ENCODE measurements at regions not wholly inside any gene's neighbourhood (a gene's known extent, or its start where the extent isn't known, plus 50 kb on each side); places are given as distances from the start of the nearest gene placed in this dataset.

DNA sequence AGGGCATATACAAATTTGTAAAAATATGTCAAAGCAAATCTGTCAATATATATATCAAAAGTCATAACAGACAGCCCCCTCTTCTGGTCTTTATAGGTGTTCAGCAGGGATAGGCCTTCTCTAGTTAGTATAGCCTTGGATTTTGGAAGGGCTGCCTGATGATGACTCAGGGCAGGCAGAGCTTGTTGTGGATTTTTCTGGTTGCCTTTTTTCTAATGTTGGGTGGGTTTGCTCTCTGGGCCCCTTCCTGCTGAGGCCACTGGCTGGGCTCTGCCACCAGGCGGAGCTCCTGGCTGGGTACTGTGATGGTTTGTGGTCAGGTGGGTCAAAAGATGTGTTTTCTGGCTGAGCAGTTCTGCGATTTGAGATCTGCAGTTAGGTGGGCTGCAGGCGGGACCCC lies 294.2 kb downstream of the GRIA2 start:
- DNase-seq (ENCODE audit: low spot score): no peak

DNA sequence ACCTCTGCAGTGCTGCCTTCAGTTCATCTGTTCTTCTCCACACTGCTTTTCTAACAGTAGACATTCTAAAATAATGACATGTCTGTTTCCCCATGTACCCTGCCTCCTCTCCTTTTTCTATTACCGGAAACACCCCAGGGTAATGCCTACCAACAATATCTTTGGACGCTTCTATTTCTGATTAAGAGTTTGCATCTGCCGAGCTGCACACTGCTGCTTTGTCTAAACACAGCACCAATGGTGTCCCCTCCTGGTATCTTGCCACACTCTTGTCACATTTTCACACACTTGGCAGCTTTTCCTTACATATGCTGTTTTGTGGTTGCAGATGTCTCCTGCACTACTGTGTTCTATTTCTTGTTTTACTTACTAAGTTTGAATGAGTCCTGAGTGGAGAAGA lies 288.8 kb downstream of the GRIA2 start:
- no peak for DNase-seq (ENCODE audit: low spot score)

DNA sequence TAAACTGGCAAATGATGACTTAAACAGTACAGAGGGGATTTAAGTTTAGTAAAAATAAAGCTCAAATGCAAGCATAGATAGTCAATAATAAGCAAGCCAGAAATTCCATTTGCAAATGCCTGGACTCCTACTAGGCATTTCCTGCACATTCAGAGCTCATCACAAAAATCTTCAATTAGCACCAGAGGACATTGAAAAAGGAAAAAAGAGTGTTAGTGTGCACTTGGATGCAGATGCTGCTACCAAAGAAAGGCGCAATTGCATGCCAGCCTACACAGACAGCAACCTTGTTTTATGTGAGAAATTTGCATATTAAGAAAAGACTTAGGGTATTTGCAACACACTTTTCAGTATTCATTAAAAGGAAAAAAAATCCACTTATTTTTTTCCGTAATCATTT lies 282.1 kb downstream of the GRIA2 start:
- no peak for DNase-seq (ENCODE audit: low spot score)

DNA sequence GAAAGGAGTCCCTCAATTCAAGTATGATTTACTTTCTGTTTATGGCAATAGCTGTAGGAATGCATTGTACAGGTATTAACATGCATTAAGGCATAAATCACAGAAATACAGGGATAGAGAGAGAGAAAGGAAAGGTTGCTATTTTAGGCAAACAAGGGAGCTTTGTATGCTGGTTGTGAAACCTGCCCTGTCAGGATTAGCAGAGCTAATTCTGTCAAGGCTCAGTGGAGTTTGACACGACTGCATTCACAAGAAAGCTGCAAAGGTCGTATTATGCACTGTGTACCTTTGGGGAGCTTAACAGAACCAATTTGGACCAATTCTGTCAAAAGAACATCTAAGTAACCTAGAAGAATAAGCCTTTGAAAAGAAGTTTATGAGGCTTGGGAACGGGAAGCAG lies 239.3 kb downstream of the GRIA2 start:
- DNase-seq (ENCODE audit: low spot score): no peak

DNA sequence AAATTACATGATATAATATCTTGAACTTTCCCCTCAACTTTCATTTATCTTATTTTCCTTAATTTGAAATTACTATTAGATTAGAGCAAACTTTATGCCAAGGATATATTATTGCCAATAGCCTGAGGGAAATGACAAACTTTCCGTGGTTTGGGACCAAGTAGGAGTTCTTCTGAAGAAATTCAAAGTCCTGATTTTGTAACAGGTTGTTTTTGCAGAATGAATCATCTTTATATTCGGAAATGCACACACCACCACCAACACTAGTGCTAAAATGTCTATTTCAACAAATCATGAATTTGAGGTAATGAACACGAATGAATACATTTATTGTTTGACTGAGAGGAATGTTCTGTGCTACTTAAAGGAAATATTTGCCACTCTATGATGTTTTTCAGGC lies 226.7 kb downstream of the GRIA2 start:
- DNase-seq (ENCODE audit: low spot score): no peak

DNA sequence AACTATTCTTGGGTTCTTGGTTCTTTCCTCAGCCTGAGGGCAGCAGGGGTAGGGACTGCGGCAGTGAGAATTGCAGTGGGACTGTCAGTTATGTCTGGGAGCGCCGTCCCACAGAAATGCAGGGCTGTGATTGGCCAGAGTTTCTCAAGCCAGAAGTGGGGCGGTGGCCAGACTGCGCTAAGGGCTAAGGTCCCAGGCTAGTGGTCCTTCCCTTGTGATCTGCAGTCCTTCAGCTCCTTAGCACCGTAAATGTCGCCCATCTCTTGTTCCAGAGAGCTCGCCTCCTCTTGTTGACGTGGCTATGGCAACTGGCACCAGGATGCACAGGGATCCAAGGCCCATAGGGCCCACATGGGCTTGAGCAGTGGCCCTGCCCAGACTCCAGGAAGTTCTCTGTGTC lies 223.5 kb downstream of the GRIA2 start:
- no peak for DNase-seq (ENCODE audit: low spot score)

DNA sequence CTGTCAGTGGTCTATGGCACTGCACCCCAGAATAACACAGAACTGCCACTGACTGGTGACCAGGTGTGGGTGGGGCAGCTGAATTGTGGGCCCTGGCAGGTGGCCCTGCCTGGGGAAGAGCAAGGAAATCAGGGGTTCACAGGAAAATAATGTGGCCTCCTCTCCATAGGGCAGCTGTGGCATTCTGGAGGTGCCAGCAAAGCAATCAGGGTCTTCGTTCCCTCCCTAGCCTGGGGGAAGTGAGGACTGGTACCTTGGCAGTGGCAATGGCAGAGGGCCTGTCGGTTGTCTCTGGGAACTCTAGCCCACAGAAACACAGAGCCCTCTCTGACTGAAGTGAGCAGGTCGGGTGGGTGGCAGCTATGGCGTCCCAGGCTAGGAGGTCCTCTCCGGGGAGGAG lies 223.0 kb downstream of the GRIA2 start:
- no peak for DNase-seq (ENCODE audit: low spot score)

DNA sequence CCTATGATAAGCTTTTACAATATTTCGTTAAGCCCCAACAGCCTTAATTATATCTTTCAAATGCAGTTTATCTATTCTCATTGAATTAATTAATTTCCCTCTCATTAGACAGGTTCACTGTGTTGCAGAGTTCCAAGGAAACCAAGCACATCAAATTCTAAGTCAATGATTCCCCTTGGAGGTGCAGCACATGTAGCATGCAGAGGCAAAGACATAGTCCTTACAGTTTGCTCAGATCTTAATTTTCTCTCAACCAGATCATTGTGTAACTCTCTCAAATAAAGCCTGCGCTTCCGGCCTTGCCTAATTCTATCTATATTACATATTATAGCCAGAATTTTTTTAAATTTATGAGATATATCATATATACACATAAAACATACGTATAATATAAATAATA lies 205.4 kb downstream of the GRIA2 start:
- no peak for DNase-seq (ENCODE audit: low spot score)

DNA sequence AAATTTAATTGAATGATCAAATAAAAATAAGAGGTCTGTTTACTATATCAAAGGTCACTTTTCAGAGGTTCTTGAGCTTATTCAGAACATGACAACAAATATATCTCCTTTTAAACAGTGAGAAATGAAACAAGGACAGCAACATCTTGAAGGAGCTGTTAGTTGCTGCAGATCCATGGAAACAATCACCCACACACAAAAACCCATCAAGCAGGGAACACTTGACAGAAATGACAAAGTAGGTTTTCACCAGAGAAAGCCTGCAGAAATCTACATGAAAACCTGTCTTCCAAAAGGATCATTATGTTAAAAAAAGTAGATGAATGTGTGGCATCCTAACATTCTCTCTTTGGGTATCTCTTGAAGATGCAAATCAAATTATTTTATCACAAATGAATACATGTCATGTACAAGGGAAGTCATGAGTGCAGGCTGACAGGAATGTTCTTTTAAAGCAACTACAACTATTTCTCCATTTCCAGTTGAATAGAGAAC lies 203.0 kb downstream of the GRIA2 start:
- DNase-seq (ENCODE audit: low spot score): no peak

DNA sequence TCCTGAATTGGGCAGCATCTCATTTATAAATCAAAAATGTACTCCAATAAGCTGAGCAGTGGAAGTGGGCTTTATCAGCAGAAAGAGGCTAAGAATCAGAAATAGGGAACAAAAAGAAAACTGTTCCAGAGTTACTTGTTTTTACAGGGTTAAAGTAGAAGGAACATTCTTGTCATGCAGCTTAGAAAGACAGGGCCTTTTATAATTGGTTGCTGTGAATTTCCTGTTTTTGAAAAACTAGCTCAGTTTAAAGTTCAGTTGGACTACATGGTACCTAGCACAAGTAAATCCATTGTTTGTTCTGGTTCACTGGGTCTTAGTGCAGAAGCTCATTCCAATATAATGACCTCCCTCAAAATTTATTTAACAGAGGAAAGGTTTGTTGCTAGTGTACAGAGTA lies 200.8 kb downstream of the GRIA2 start:
- no peak for DNase-seq (ENCODE audit: low spot score)
